NCI-H82 treated with DMSO at 0.1 percent for 48 hours (cell line): ENCODE measurements at regions not wholly inside any gene's neighbourhood (a gene's known extent, or its start where the extent isn't known, plus 50 kb on each side); places are given as distances from the start of the nearest gene placed in this dataset.
A peak's percentile ranks its signal among the peaks of the same experiment; 100 is the strongest.
"Not testable (repeated sequence)": the region's sequence is repeated elsewhere in the genome, so short reads cannot be mapped to it uniquely, and the experiment has no call there.

Experiments used
- DNase-seq: peaks from one replicate; lab custom pipeline; 2025; ENCODE audit not compliant: unreplicated experiment; lab: John Stamatoyannopoulos, UW

GRCh38 chr2:187775196-187775595 is 221.0 kb upstream of the TFPI start:
- DNase-seq = no peak

GRCh38 chr2:187775651-187776050 is 221.4 kb upstream of the TFPI start:
- no peak for DNase-seq

GRCh38 chr2:187782301-187782700 is 228.1 kb upstream of the TFPI start:
- no peak for DNase-seq

- no peak for DNase-seq
Measured at GRCh38 chr2:187783446-187783845, 229.2 kb upstream of the TFPI start.

- not testable (repeated sequence) for DNase-seq
Measured at GRCh38 chr2:187784138-187784537, 229.9 kb upstream of the TFPI start.

- no peak for DNase-seq
Measured at GRCh38 chr2:187799601-187800000, 245.4 kb upstream of the TFPI start.

- DNase-seq = no peak
Measured at GRCh38 chr2:187803816-187804215, 249.6 kb upstream of the TFPI start.

- DNase-seq = no peak
Measured at GRCh38 chr2:187815113-187815512, 260.9 kb upstream of the TFPI start.

GRCh38 chr2:187819624-187820023 is 265.4 kb upstream of the TFPI start:
- DNase-seq = no peak

GRCh38 chr2:187825108-187825507 is 270.9 kb upstream of the TFPI start:
- no peak for DNase-seq

GRCh38 chr2:187826023-187826422 is 271.8 kb upstream of the TFPI start:
- DNase-seq = no peak

- no peak for DNase-seq
Measured at GRCh38 chr2:187834787-187835186, 280.6 kb upstream of the TFPI start.

GRCh38 chr2:187838690-187839089 is 284.5 kb upstream of the TFPI start:
- no peak for DNase-seq

- DNase-seq = no peak
Measured at GRCh38 chr2:187842315-187842714, 288.1 kb upstream of the TFPI start.

- DNase-seq = peak; percentile 9
Measured at GRCh38 chr2:187842978-187843847, 289.0 kb upstream of the TFPI start.

GRCh38 chr2:187847245-187848208 is 293.3 kb upstream of the TFPI start:
- no peak for DNase-seq

GRCh38 chr2:187851955-187852561 is 297.8 kb upstream of the TFPI start:
- DNase-seq = no peak

- no peak for DNase-seq
Measured at GRCh38 chr2:187853381-187853791, 299.2 kb upstream of the TFPI start.

- no peak for DNase-seq
Measured at GRCh38 chr2:187854801-187855200, 300.6 kb upstream of the TFPI start.

- no peak for DNase-seq
Measured at GRCh38 chr2:187855689-187856088, 301.5 kb upstream of the TFPI start.

- no peak for DNase-seq
Measured at GRCh38 chr2:187857826-187858225, 303.6 kb upstream of the TFPI start.
